ENCODE measurements at regions not wholly inside any gene's neighbourhood (a gene's known extent, or its start where the extent isn't known, plus 50 kb on each side); places are given as distances from the start of the nearest gene placed in this dataset.
"Not testable (repeated sequence)": the region's sequence is repeated elsewhere in the genome, so short reads cannot be mapped to it uniquely, and the experiment has no call there.

- no peak overlapping the region for H3K4me3 ChIP-seq (ENCODE audit: low read length)
- no peak overlapping the region for H3K27ac ChIP-seq (ENCODE audit: low read depth, low read length)
- H3K4me1 ChIP-seq (ENCODE audit: control insufficient read depth, insufficient read depth, low read length): no peaks in the 10 kb centered on the region
- H3K9ac ChIP-seq (ENCODE audit: low read length): no peak overlapping the region
- no peaks in the 10 kb centered on the region for H3K27me3 ChIP-seq (ENCODE audit: control insufficient read depth, insufficient read depth, low read length)
- H3K36me3 ChIP-seq (ENCODE audit: control insufficient read depth, insufficient read depth, low read length): no peaks in the 10 kb centered on the region
These were observed 1047.5 kb upstream of the FLRT2 start for GRCh38 chr14:84482256-84483071.

GRCh38 chr14:84483072-84483420 is 1046.9 kb upstream of the FLRT2 start:
- no peaks in the 10 kb centered on the region for H3K27me3 ChIP-seq (ENCODE audit: control insufficient read depth, insufficient read depth, low read length)
- no peaks in the 10 kb centered on the region for H3K4me1 ChIP-seq (ENCODE audit: control insufficient read depth, insufficient read depth, low read length)
- H3K4me3 ChIP-seq (ENCODE audit: low read length): no peak overlapping the region
- no peak overlapping the region for H3K9ac ChIP-seq (ENCODE audit: low read length)
- no peaks in the 10 kb centered on the region for H3K36me3 ChIP-seq (ENCODE audit: control insufficient read depth, insufficient read depth, low read length)
- H3K27ac ChIP-seq (ENCODE audit: low read depth, low read length): no peak overlapping the region

- not testable (repeated sequence) for H3K4me3 ChIP-seq (ENCODE audit: low read length); H3K27me3 ChIP-seq (ENCODE audit: control insufficient read depth, insufficient read depth, low read length)
These were observed 1045.7 kb upstream of the FLRT2 start for GRCh38 chr14:84484243-84484642.

GRCh38 chr14:84485036-84485435 is 1044.9 kb upstream of the FLRT2 start:
- Histone ChIP-seq H3K4me1 (ENCODE audit: control insufficient read depth, insufficient read depth, low read length) (no peaks in the 10 kb centered on the region), H3K36me3 (ENCODE audit: control insufficient read depth, insufficient read depth, low read length) (no peaks in the 10 kb centered on the region), H3K4me3 (ENCODE audit: low read length) (no peak overlapping the region), H3K27ac (ENCODE audit: low read depth, low read length) (no peak overlapping the region), H3K27me3 (ENCODE audit: control insufficient read depth, insufficient read depth, low read length) (no peaks in the 10 kb centered on the region), H3K9ac (ENCODE audit: low read length) (no peak overlapping the region)

More at GRCh38 chr14:84484243-84484642, 1045.7 kb upstream of the FLRT2 start:
- not testable (repeated sequence) for H3K27ac ChIP-seq (ENCODE audit: low read depth, low read length); H3K36me3 ChIP-seq (ENCODE audit: control insufficient read depth, insufficient read depth, low read length); H3K4me1 ChIP-seq (ENCODE audit: control insufficient read depth, insufficient read depth, low read length); H3K9ac ChIP-seq (ENCODE audit: low read length)

GRCh38 chr14:84490081-84490480 is 1039.9 kb upstream of the FLRT2 start:
- H3K9ac ChIP-seq (ENCODE audit: low read length): no peak overlapping the region
- H3K36me3 ChIP-seq (ENCODE audit: control insufficient read depth, insufficient read depth, low read length): no peaks in the 10 kb centered on the region
- no peaks in the 10 kb centered on the region for H3K4me1 ChIP-seq (ENCODE audit: control insufficient read depth, insufficient read depth, low read length)
- H3K4me3 ChIP-seq (ENCODE audit: low read length): no peak overlapping the region
- H3K27ac ChIP-seq (ENCODE audit: low read depth, low read length): no peak overlapping the region
- no peaks in the 10 kb centered on the region for H3K27me3 ChIP-seq (ENCODE audit: control insufficient read depth, insufficient read depth, low read length)

- Histone ChIP-seq H3K27ac (ENCODE audit: low read depth, low read length) (no peak overlapping the region), H3K36me3 (ENCODE audit: control insufficient read depth, insufficient read depth, low read length) (no peaks in the 10 kb centered on the region), H3K9ac (ENCODE audit: low read length) (no peak overlapping the region), H3K4me1 (ENCODE audit: control insufficient read depth, insufficient read depth, low read length) (no peaks in the 10 kb centered on the region), H3K27me3 (ENCODE audit: control insufficient read depth, insufficient read depth, low read length) (no peaks in the 10 kb centered on the region), H3K4me3 (ENCODE audit: low read length) (no peak overlapping the region)
These were observed 1037.3 kb upstream of the FLRT2 start for GRCh38 chr14:84492685-84493084.

GRCh38 chr14:84493779-84494178 is 1036.2 kb upstream of the FLRT2 start:
- H3K36me3 ChIP-seq (ENCODE audit: control insufficient read depth, insufficient read depth, low read length): no peaks in the 10 kb centered on the region

GRCh38 chr14:84496677-84497076 is 1033.3 kb upstream of the FLRT2 start:
- Histone ChIP-seq H3K27me3 (ENCODE audit: control insufficient read depth, insufficient read depth, low read length) (no peaks in the 10 kb centered on the region), H3K36me3 (ENCODE audit: control insufficient read depth, insufficient read depth, low read length) (no peaks in the 10 kb centered on the region), H3K9ac (ENCODE audit: low read length) (no peak overlapping the region), H3K4me1 (ENCODE audit: control insufficient read depth, insufficient read depth, low read length) (no peaks in the 10 kb centered on the region), H3K27ac (ENCODE audit: low read depth, low read length) (no peak overlapping the region), H3K4me3 (ENCODE audit: low read length) (no peak overlapping the region)

More at GRCh38 chr14:84493779-84494178, 1036.2 kb upstream of the FLRT2 start:
- H3K9ac ChIP-seq (ENCODE audit: low read length): no peak overlapping the region
- H3K27ac ChIP-seq (ENCODE audit: low read depth, low read length): no peak overlapping the region
- H3K4me3 ChIP-seq (ENCODE audit: low read length): no peak overlapping the region
- no peaks in the 10 kb centered on the region for H3K4me1 ChIP-seq (ENCODE audit: control insufficient read depth, insufficient read depth, low read length)
- no peaks in the 10 kb centered on the region for H3K27me3 ChIP-seq (ENCODE audit: control insufficient read depth, insufficient read depth, low read length)

- H3K36me3 ChIP-seq (ENCODE audit: control insufficient read depth, insufficient read depth, low read length); H3K4me1 ChIP-seq (ENCODE audit: control insufficient read depth, insufficient read depth, low read length); H3K27me3 ChIP-seq (ENCODE audit: control insufficient read depth, insufficient read depth, low read length): not testable (repeated sequence)
These were observed 1017.1 kb upstream of the FLRT2 start for GRCh38 chr14:84512823-84513222.

GRCh38 chr14:84519836-84520235 is 1010.1 kb upstream of the FLRT2 start:
- Histone ChIP-seq H3K4me3 (ENCODE audit: low read length) (no peak overlapping the region), H3K27me3 (ENCODE audit: control insufficient read depth, insufficient read depth, low read length) (no peaks in the 10 kb centered on the region), H3K27ac (ENCODE audit: low read depth, low read length) (no peak overlapping the region), H3K4me1 (ENCODE audit: control insufficient read depth, insufficient read depth, low read length) (no peaks in the 10 kb centered on the region), H3K9ac (ENCODE audit: low read length) (no peak overlapping the region), H3K36me3 (ENCODE audit: control insufficient read depth, insufficient read depth, low read length) (no peaks in the 10 kb centered on the region)

More at GRCh38 chr14:84512823-84513222, 1017.1 kb upstream of the FLRT2 start:
- H3K27ac ChIP-seq (ENCODE audit: low read depth, low read length); H3K9ac ChIP-seq (ENCODE audit: low read length); H3K4me3 ChIP-seq (ENCODE audit: low read length): not testable (repeated sequence)

- H3K27ac ChIP-seq (ENCODE audit: low read depth, low read length): no peak overlapping the region
- H3K36me3 ChIP-seq (ENCODE audit: control insufficient read depth, insufficient read depth, low read length): no peaks in the 10 kb centered on the region
- no peak overlapping the region for H3K9ac ChIP-seq (ENCODE audit: low read length)
- no peaks in the 10 kb centered on the region for H3K4me1 ChIP-seq (ENCODE audit: control insufficient read depth, insufficient read depth, low read length)
- no peak overlapping the region for H3K4me3 ChIP-seq (ENCODE audit: low read length)
- no peaks in the 10 kb centered on the region for H3K27me3 ChIP-seq (ENCODE audit: control insufficient read depth, insufficient read depth, low read length)
These were observed 1009.1 kb upstream of the FLRT2 start for GRCh38 chr14:84520711-84521338.

- Histone ChIP-seq H3K36me3 (ENCODE audit: control insufficient read depth, insufficient read depth, low read length) (no peaks in the 10 kb centered on the region), H3K27ac (ENCODE audit: low read depth, low read length) (no peak overlapping the region), H3K9ac (ENCODE audit: low read length) (no peak overlapping the region), H3K27me3 (ENCODE audit: control insufficient read depth, insufficient read depth, low read length) (no peaks in the 10 kb centered on the region), H3K4me1 (ENCODE audit: control insufficient read depth, insufficient read depth, low read length) (no peaks in the 10 kb centered on the region), H3K4me3 (ENCODE audit: low read length) (no peak overlapping the region)
These were observed 1006.2 kb upstream of the FLRT2 start for GRCh38 chr14:84523746-84524145.

GRCh38 chr14:84527706-84528105 is 1002.2 kb upstream of the FLRT2 start:
- no peaks in the 10 kb centered on the region for H3K4me1 ChIP-seq (ENCODE audit: control insufficient read depth, insufficient read depth, low read length)
- no peaks in the 10 kb centered on the region for H3K27me3 ChIP-seq (ENCODE audit: control insufficient read depth, insufficient read depth, low read length)
- H3K36me3 ChIP-seq (ENCODE audit: control insufficient read depth, insufficient read depth, low read length): no peaks in the 10 kb centered on the region
- H3K27ac ChIP-seq (ENCODE audit: low read depth, low read length): no peak overlapping the region
- no peak overlapping the region for H3K9ac ChIP-seq (ENCODE audit: low read length)
- no peak overlapping the region for H3K4me3 ChIP-seq (ENCODE audit: low read length)

All from rectal smooth muscle tissue (tissue), 1 donor.